Activated naive CD8-positive, alpha-beta T cell treated with anti-CD3 and anti-CD28 coated beads, Interleukin-2, amount 10 ng/mL, durations not matched to agents 7 days and 5 days (primary cell): ENCODE measurements at regions not wholly inside any gene's neighbourhood (a gene's known extent, or its start where the extent isn't known, plus 50 kb on each side); places are given as distances from the start of the nearest gene placed in this dataset.

Experiments used
- ATAC-seq: fragments of 150-1000 bp; cut with Tn5 transposase; one replicate; pipeline ENCODE4 v1.10.0; 2021; ENCODE audit warnings: low read depth, moderate library complexity
- POLR2A ChIA-PET: fragments of 350-600 bp; sonication (Branson Sonifier 250); formaldehyde crosslinking; loops from one replicate; lab custom pipeline; 2021; ENCODE audit warnings: antibody characterized with exemption; lab: Charles Lee
- DNase-seq: peaks from one replicate; pipeline ENCODE4 v3.0.0; 2021
- H3K27ac Mint-ChIP-seq: one replicate; pipeline ENCODE4 v1.8.0; 2022; ENCODE audit warnings: mild to moderate bottlenecking, mixed read lengths
- H3K27me3 Mint-ChIP-seq: one replicate; pipeline ENCODE4 v1.8.0; 2022; ENCODE audit warnings: mild to moderate bottlenecking, moderate library complexity, mixed read lengths
- H3K36me3 Mint-ChIP-seq: one replicate; pipeline ENCODE4 v1.8.0; 2021; ENCODE audit warnings: mild to moderate bottlenecking, mixed read lengths
- H3K4me1 Mint-ChIP-seq: one replicate; pipeline ENCODE4 v1.8.0; 2021; ENCODE audit warnings: mixed read lengths
- H3K4me3 Mint-ChIP-seq: one replicate; pipeline ENCODE4 v1.8.0; 2022; ENCODE audit warnings: mild to moderate bottlenecking, moderate library complexity, mixed read lengths
- H3K9me3 Mint-ChIP-seq: one replicate; pipeline ENCODE4 v1.8.0; 2021; ENCODE audit warnings: mixed read lengths

DNA sequence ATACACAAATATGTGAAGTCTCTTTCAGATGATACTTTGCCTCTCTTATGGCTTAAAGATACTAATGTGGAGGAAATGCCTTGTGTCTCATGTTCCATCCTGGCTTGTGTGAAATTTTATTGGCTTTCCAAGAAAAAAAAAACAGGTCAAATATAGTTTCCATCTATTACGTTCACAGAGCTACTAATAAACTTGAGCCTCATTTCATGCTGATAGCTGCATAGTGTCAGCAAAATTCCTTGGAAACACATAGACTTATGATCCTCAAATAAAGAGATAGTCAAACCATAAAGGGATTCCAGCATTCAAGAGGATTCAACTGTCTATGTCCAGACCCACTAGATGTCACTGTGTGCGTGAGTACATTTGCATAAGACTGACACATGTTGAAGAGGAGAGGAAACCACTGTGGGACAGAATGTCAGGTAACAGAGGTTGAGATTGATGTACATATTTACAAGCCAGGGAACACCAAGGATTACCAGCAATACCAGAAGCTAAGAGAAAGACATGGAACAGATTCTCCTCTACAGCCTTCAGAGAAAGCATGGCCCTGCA lies 266.6 kb downstream of the COL12A1 start:
- no peak overlapping the region for H3K4me3 Mint-ChIP-seq
- no peak for DNase-seq
- no peaks in the 10 kb centered on the region for H3K27me3 Mint-ChIP-seq
- POLR2A ChIA-PET: no interaction called here
- H3K9me3 Mint-ChIP-seq: no peaks in the 10 kb centered on the region
- H3K27ac Mint-ChIP-seq: no peak overlapping the region
- ATAC-seq: no peak
- no peaks in the 10 kb centered on the region for H3K36me3 Mint-ChIP-seq
- H3K4me1 Mint-ChIP-seq: no peaks in the 10 kb centered on the region

DNA sequence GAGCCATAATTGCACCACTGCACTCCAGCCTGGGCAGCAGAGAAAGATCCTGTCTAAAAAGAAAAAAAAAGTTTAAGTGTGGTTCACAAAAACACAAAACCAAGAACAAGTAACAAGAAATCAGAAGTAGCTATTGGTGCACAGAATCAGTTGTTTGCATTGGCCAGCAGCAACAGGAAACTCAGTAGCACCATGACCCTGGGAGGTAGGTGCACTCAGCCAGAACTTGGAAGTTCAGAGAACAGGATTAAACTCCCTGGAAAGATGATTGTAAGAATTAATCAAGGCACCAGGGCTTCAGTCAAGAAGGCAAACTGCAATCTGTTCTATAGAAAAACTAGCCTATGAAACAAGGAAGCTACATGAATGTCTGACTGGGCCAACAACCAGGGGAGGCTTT lies 267.9 kb downstream of the COL12A1 start:
- no peak for ATAC-seq
- no peaks in the 10 kb centered on the region for H3K9me3 Mint-ChIP-seq
- H3K4me3 Mint-ChIP-seq: no peak overlapping the region
- no peak for DNase-seq
- POLR2A ChIA-PET: no interaction called here
- H3K27me3 Mint-ChIP-seq: no peaks in the 10 kb centered on the region
- H3K36me3 Mint-ChIP-seq: no peaks in the 10 kb centered on the region
- H3K27ac Mint-ChIP-seq: no peak overlapping the region
- H3K4me1 Mint-ChIP-seq: no peaks in the 10 kb centered on the region

- H3K27me3 Mint-ChIP-seq: no peaks in the 10 kb centered on the region
- H3K9me3 Mint-ChIP-seq: no peaks in the 10 kb centered on the region
- POLR2A ChIA-PET: no interaction called here
Observed at GRCh38 chr6:74936886-74937285, 269.0 kb downstream of the COL12A1 start.

DNA sequence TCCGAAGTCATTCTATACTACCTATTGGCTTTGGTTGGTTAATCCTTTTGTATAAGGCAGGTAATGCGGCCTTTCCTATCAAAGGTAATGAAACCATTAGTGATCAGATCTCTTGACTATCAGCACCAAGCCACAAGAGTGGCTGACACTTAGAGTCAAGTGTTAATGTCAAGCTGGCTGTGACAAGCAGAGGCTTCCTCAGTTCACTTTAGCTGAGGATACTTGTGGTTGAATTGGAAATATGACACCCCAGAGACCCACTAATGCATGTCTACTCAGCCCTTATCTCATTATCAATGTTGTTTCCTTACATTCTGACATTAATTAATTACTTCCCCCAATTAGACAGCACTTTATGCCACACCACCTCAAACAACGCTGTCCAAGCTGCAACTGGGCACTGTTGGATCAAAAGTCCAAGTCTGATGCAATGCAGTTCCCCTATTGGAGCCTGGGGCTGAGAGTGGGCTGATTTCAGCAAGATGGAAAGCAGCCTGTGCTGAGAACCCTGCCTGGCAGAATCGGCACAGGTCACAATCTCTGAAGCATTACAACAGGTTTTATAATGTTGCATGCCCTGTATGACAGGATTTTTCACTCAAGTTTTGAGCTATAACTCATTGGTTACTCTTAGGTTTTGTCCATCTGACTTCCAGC lies 273.5 kb downstream of the COL12A1 start:
- no peak for ATAC-seq

More at GRCh38 chr6:74936886-74937285, 269.0 kb downstream of the COL12A1 start:
- H3K4me1 Mint-ChIP-seq: no peaks in the 10 kb centered on the region
- DNase-seq (no peak), ATAC-seq (no peak)
- no peak overlapping the region for H3K27ac Mint-ChIP-seq
- H3K36me3 Mint-ChIP-seq: no peaks in the 10 kb centered on the region
- no peak overlapping the region for H3K4me3 Mint-ChIP-seq

DNA sequence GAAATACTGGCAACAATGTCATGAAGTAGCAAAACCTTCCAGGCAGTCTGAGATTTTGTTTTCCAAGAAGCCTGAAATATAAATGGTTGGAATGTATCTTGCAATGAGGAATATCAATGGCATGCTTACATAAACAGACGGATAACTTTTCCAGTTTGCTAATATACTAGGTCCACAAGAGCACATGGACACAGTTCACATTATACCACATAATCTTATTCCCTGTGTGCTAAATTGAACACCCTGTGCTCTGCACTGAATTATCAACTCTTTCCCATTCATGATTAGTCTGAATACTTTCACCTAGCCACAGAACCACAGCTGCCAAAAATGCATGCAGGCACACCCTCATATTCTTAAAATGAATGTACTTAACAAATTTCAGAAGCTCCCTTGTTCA lies 274.3 kb downstream of the COL12A1 start:
- H3K27me3 Mint-ChIP-seq: no peaks in the 10 kb centered on the region
- no peak overlapping the region for H3K4me3 Mint-ChIP-seq
- ATAC-seq (no peak), DNase-seq (no peak)
- no peaks in the 10 kb centered on the region for H3K4me1 Mint-ChIP-seq
- H3K36me3 Mint-ChIP-seq: no peaks in the 10 kb centered on the region
- no peaks in the 10 kb centered on the region for H3K9me3 Mint-ChIP-seq
- H3K27ac Mint-ChIP-seq: no peak overlapping the region
- POLR2A ChIA-PET: no interaction called here

More for the DNA sequence above, 273.5 kb downstream of the COL12A1 start:
- H3K36me3 Mint-ChIP-seq: no peaks in the 10 kb centered on the region
- H3K4me3 Mint-ChIP-seq: no peak overlapping the region
- H3K9me3 Mint-ChIP-seq: no peaks in the 10 kb centered on the region
- H3K27ac Mint-ChIP-seq: no peak overlapping the region
- no peak for DNase-seq
- H3K4me1 Mint-ChIP-seq: no peaks in the 10 kb centered on the region
- no peaks in the 10 kb centered on the region for H3K27me3 Mint-ChIP-seq
- POLR2A ChIA-PET: no interaction called here

GRCh38 chr6:74928203-74928602 lies 277.6 kb downstream of the COL12A1 start:
- ATAC-seq (no peak), DNase-seq (no peak)
- Mint-ChIP-seq H3K4me3 (no peak overlapping the region), H3K27ac (no peak overlapping the region), H3K4me1 (peaks cover 3% of the 10 kb centered on the region), H3K9me3 (no peaks in the 10 kb centered on the region), H3K36me3 (no peaks in the 10 kb centered on the region), H3K27me3 (no peaks in the 10 kb centered on the region)
- POLR2A ChIA-PET: no interaction called here

DNA sequence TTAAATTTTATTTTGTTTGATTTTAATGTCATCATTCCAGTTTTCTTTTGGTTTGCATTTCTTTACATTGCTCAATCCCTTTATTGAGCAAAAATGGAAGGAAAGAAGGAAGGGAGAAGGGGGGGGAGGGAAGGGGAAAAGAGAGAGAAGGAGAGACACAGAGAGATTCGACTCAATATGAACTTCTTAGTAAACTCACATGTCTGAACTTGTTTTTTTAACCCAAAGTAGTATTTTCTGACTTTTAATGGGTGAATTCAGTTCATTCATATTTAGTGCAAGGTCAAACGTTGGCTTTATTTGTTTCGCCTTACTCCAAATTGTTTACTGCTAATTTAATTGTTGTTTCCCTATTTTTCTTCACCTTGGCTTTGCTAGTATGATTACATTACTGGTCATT lies 278.6 kb downstream of the COL12A1 start:
- no peaks in the 10 kb centered on the region for H3K9me3 Mint-ChIP-seq
- DNase-seq (no peak), ATAC-seq (no peak)
- no peaks in the 10 kb centered on the region for H3K36me3 Mint-ChIP-seq
- no peaks in the 10 kb centered on the region for H3K27me3 Mint-ChIP-seq
- H3K4me1 Mint-ChIP-seq: peaks cover 3% of the 10 kb centered on the region
- no peak overlapping the region for H3K4me3 Mint-ChIP-seq
- H3K27ac Mint-ChIP-seq: no peak overlapping the region
- POLR2A ChIA-PET: no interaction called here

DNA sequence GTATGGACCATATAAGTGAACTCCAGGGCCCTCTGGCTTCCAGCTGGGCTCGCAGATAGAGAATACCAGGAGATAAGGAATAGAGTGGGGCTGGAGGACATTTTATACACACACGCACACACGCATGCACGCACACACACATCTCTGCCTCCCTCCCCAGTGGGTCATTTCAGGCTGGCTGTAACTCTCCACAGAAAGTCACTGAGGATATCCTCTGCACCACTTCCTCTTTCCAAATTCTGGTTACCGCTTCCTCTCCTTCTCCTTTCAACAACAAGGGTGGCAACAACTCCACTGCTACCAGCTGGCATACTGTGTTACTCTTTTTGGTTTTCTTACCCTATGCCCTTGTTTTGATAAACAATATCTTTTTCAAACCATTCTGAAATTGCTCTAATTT lies 280.2 kb downstream of the COL12A1 start:
- Mint-ChIP-seq H3K4me1 (peaks cover 3% of the 10 kb centered on the region), H3K36me3 (no peaks in the 10 kb centered on the region), H3K9me3 (no peaks in the 10 kb centered on the region), H3K4me3 (no peak overlapping the region), H3K27ac (no peak overlapping the region), H3K27me3 (no peaks in the 10 kb centered on the region)
- POLR2A ChIA-PET: no interaction called here
- no peak for ATAC-seq
- no peak for DNase-seq

DNA sequence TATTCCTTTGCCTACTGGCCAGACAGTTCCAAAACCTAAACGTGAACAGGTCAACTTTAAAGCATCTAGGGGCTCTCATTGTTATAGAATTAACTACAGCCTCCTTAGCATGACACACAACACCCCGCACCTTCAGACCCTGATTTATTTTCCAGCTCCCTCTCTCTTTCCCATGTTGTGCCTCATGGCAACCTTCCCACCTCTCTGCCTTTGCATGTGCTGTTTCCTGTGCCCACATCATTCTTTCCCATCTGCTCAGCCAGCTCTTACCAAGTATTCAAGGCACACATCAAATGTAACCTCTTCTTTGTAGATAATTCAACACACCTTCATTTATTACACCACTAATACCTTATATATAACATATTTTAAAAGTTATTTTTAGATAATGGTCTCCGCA lies 291.0 kb downstream of the COL12A1 start:
- Mint-ChIP-seq H3K36me3 (no peaks in the 10 kb centered on the region), H3K27me3 (no peaks in the 10 kb centered on the region), H3K9me3 (no peaks in the 10 kb centered on the region), H3K27ac (no peak overlapping the region), H3K4me1 (no peaks in the 10 kb centered on the region), H3K4me3 (no peak overlapping the region)
- POLR2A ChIA-PET: no interaction called here
- ATAC-seq: no peak
- DNase-seq: no peak

- H3K27ac Mint-ChIP-seq: no peak overlapping the region
- no peak overlapping the region for H3K4me3 Mint-ChIP-seq
- no peaks in the 10 kb centered on the region for H3K9me3 Mint-ChIP-seq
- ATAC-seq: no peak
- no peaks in the 10 kb centered on the region for H3K27me3 Mint-ChIP-seq
- no peak for DNase-seq
- POLR2A ChIA-PET: no interaction called here
- no peaks in the 10 kb centered on the region for H3K36me3 Mint-ChIP-seq
- no peaks in the 10 kb centered on the region for H3K4me1 Mint-ChIP-seq
Observed at GRCh38 chr6:74912234-74912633, 293.6 kb downstream of the COL12A1 start.

- Mint-ChIP-seq H3K4me1 (no peaks in the 10 kb centered on the region), H3K27me3 (no peaks in the 10 kb centered on the region), H3K4me3 (no peak overlapping the region), H3K9me3 (peaks cover 10% of the 10 kb centered on the region), H3K27ac (no peak overlapping the region), H3K36me3 (no peaks in the 10 kb centered on the region)
- POLR2A ChIA-PET: no interaction called here
- ATAC-seq (no peak), DNase-seq (no peak)
Observed at GRCh38 chr6:74902846-74903245, 303.0 kb downstream of the COL12A1 start.

DNA sequence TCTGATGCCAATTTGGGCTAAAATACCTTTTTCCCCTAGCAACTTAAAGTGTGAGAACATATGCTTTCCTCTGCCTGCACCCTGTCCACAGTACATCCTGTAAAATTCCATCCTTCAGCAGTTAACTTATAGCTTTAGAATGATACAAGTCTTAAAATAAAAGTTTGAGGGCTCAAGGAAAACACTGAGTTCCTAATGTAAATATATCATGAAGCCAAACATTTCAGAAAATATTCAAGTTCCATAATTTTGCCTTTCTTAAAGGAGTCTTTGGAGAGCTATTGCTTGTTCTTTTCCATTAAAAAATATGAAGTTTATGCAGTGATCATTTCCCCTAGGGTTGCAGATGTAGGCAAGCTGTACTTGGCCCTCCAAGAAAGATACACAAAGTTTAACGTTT lies 303.8 kb downstream of the COL12A1 start:
- Mint-ChIP-seq H3K4me1 (no peaks in the 10 kb centered on the region), H3K9me3 (peaks cover 10% of the 10 kb centered on the region), H3K27me3 (no peaks in the 10 kb centered on the region), H3K36me3 (no peaks in the 10 kb centered on the region), H3K27ac (no peak overlapping the region), H3K4me3 (no peak overlapping the region)
- ATAC-seq: no peak
- no peak for DNase-seq
- POLR2A ChIA-PET: no interaction called here

- no peaks in the 10 kb centered on the region for H3K4me1 Mint-ChIP-seq
- ATAC-seq (no peak), DNase-seq (no peak)
- no peaks in the 10 kb centered on the region for H3K36me3 Mint-ChIP-seq
- H3K9me3 Mint-ChIP-seq: peaks cover 7% of the 10 kb centered on the region
- POLR2A ChIA-PET: no interaction called here
- H3K27me3 Mint-ChIP-seq: no peaks in the 10 kb centered on the region
- H3K27ac Mint-ChIP-seq: no peak overlapping the region
- H3K4me3 Mint-ChIP-seq: no peak overlapping the region
Observed at GRCh38 chr6:74901576-74901975, 304.3 kb downstream of the COL12A1 start.

DNA sequence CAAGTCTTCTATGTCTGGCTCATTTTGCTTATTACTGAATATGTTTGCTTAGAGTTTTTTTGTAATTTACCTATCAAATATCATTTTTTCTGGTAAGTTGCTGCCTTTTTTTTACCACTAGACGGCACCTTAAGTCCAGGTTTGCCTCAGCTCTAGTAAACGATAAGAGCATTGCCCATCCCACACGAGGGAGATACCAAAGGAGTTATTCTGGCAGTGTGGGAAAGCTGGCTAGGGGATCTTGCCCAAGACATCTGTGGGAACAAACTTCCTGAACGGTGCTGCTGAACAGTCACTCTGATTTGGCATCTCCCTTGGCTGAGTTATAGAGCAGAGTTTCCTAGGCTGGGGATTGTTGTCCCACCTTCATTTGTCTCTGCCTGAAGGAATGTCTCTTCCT lies 306.4 kb downstream of the COL12A1 start:
- Mint-ChIP-seq H3K4me1 (no peaks in the 10 kb centered on the region), H3K4me3 (no peak overlapping the region), H3K27me3 (no peaks in the 10 kb centered on the region), H3K36me3 (no peaks in the 10 kb centered on the region), H3K27ac (no peak overlapping the region), H3K9me3 (peaks cover 3% of the 10 kb centered on the region)
- POLR2A ChIA-PET: no interaction called here
- no peak for DNase-seq
- ATAC-seq: no peak
